BE2C (cell line): ENCODE measurements at regions not wholly inside any gene's neighbourhood (a gene's known extent, or its start where the extent isn't known, plus 50 kb on each side); places are given as distances from the start of the nearest gene placed in this dataset.

Experiments
- DNase-seq: peaks from one replicate; pipeline ENCODE4 v3.0.0-alpha.2; 2020
- H3K27me3 ChIP-seq: fragments of 250-450 bp; sonication (Bioruptor Pico); 2 replicates; pipeline ENCODE4 v1.5.1; 2020; ENCODE audit warnings: mild to moderate bottlenecking
- H3K36me3 ChIP-seq: fragments of 250-450 bp; sonication (Bioruptor Pico); 2 replicates; pipeline ENCODE4 v1.5.1; 2020; ENCODE audit warnings: mild to moderate bottlenecking
- H3K4me1 ChIP-seq: fragments of 250-450 bp; sonication (Bioruptor Pico); 2 replicates; pipeline ENCODE4 v1.5.1; 2020
- H3K4me3 ChIP-seq: 2 replicates; pipeline ENCODE4 v1.5.1; 2011; ENCODE audit warnings: low read depth, low read length
- H3K9me3 ChIP-seq: fragments of 250-450 bp; sonication (Bioruptor Pico); 2 replicates; pipeline ENCODE4 v1.5.1; 2020
- TF ChIP-seq, protein P1 (sequence below): IDR thresholded peaks from 2 replicates; pipeline ENCODE4 v1.5.1; 2012; ENCODE audit warnings: mild to moderate bottlenecking, low read depth, low read length

DNA sequence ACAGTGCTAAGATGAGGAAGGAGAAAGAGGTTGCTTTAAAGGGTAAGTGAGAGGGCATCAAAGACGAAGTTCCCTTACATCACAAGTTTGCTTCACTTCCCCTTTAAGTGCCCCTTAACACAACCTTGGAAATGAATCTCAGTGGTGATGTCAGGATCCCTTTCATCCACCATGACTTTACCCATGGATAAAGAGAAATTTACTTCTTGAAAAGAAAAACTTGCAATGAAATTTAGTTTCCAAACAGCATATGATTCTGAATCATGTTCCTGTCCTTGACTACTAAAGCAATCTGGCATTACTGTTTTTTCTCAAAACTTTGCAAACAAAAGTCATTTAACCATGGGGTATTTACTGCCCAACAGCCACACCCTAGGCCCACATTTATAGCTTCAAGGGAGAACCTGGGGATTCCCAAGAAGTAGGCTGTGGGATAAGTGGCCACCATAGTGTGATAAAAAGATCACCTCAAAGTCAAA, 135.9 kb downstream of the ITGB8 start:
- no peak overlapping the region for H3K4me3 ChIP-seq
- H3K4me1 ChIP-seq: no peaks in the 10 kb centered on the region
- no peaks in the 10 kb centered on the region for H3K27me3 ChIP-seq
- no peaks in the 10 kb centered on the region for H3K9me3 ChIP-seq
- no peak for DNase-seq
- TF ChIP-seq, protein P1, sequence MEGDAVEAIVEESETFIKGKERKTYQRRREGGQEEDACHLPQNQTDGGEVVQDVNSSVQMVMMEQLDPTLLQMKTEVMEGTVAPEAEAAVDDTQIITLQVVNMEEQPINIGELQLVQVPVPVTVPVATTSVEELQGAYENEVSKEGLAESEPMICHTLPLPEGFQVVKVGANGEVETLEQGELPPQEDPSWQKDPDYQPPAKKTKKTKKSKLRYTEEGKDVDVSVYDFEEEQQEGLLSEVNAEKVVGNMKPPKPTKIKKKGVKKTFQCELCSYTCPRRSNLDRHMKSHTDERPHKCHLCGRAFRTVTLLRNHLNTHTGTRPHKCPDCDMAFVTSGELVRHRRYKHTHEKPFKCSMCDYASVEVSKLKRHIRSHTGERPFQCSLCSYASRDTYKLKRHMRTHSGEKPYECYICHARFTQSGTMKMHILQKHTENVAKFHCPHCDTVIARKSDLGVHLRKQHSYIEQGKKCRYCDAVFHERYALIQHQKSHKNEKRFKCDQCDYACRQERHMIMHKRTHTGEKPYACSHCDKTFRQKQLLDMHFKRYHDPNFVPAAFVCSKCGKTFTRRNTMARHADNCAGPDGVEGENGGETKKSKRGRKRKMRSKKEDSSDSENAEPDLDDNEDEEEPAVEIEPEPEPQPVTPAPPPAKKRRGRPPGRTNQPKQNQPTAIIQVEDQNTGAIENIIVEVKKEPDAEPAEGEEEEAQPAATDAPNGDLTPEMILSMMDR: no peak
- no peaks in the 10 kb centered on the region for H3K36me3 ChIP-seq

GRCh38 chr7:20470082-20470481, 139.4 kb downstream of the ITGB8 start:
- H3K36me3 ChIP-seq: no peaks in the 10 kb centered on the region
- DNase-seq: no peak
- H3K4me3 ChIP-seq: no peak overlapping the region
- no peaks in the 10 kb centered on the region for H3K4me1 ChIP-seq
- TF ChIP-seq, protein P1: no peak
- no peaks in the 10 kb centered on the region for H3K27me3 ChIP-seq
- no peaks in the 10 kb centered on the region for H3K9me3 ChIP-seq

DNA sequence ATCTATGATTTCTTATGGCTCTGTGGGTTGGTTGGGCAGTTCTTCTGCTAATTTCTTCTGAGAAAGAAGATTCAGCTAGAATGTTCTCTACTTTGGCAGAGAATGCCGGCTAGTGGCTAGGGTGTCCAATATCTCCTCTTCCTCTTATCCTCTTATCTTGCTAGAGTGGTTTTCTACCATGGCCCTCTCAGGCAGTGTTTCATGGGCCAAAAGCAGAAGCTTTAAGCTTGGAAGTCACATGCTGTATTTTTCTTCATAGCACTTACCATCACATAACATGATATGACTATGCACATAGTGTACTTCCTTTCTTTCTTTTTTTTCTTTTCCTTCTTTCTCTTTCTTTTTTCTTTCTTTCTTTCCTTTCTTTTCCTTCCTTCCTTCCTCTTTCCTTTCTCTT, 140.0 kb downstream of the ITGB8 start:
- no peak overlapping the region for H3K4me3 ChIP-seq
- no peak for DNase-seq
- H3K27me3 ChIP-seq: no peaks in the 10 kb centered on the region
- no peaks in the 10 kb centered on the region for H3K4me1 ChIP-seq
- TF ChIP-seq, protein P1: no peak
- no peaks in the 10 kb centered on the region for H3K36me3 ChIP-seq
- H3K9me3 ChIP-seq: no peaks in the 10 kb centered on the region

- Histone ChIP-seq H3K4me1 (no peaks in the 10 kb centered on the region), H3K27me3 (no peaks in the 10 kb centered on the region), H3K4me3 (no peak overlapping the region), H3K9me3 (no peaks in the 10 kb centered on the region), H3K36me3 (no peaks in the 10 kb centered on the region)
- TF ChIP-seq, protein P1: no peak
- DNase-seq: no peak
Measured at GRCh38 chr7:20474249-20474648, 141.2 kb upstream of the ABCB5 start.

- TF ChIP-seq, protein P1: no peak
- no peak for DNase-seq
- no peaks in the 10 kb centered on the region for H3K36me3 ChIP-seq
- no peaks in the 10 kb centered on the region for H3K9me3 ChIP-seq
- no peaks in the 10 kb centered on the region for H3K27me3 ChIP-seq
- no peaks in the 10 kb centered on the region for H3K4me1 ChIP-seq
- no peak overlapping the region for H3K4me3 ChIP-seq
Measured at GRCh38 chr7:20475756-20476155, 139.7 kb upstream of the ABCB5 start.

DNA sequence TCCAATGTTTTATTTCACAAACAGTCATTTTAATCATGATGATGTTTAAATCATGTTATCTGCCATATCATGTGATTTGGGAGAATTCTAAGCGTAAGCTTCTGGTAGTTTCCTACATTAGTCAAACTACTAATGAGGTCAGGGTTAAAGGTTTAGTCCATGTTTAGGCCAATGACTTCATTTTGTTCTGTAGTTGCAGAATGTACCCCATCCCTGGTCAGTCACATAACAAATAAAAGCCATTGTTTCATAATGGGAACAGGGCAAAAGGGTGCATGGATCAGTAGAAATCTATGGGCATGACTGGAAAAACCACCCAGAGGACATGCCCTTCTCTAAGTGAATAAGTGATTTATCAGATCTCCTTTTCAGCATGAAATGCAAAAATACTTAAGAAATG, 138.4 kb upstream of the ABCB5 start:
- TF ChIP-seq, protein P1: no peak
- H3K36me3 ChIP-seq: no peaks in the 10 kb centered on the region
- no peaks in the 10 kb centered on the region for H3K9me3 ChIP-seq
- H3K4me1 ChIP-seq: no peaks in the 10 kb centered on the region
- no peaks in the 10 kb centered on the region for H3K27me3 ChIP-seq
- DNase-seq: no peak
- H3K4me3 ChIP-seq: no peak overlapping the region
